NCI-H69 (cell line): ENCODE measurements at regions not wholly inside any gene's neighbourhood (a gene's known extent, or its start where the extent isn't known, plus 50 kb on each side); places are given as distances from the start of the nearest gene placed in this dataset.

Experiments used
- DNase-seq: peaks from one replicate; lab custom pipeline; 2025; lab: John Stamatoyannopoulos, UW

DNA sequence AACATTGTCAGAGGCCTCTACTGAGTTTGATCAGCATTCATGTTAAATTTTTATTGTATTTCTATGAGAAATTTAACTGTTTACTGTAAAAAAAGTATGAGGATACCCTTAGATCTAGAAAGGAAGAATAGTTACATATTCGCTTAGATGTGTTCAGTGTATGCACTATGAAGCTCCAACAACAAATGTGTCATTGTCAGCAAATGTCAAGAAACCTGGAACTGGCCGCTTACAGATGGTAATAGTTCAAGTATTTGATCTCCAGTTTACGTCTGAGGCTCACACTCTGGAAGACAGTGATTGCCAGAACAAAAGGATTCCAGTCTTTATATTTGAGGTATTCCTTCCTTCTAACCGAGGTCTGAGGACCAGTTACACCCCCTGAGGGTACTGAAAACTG lies 921.2 kb upstream of the LRRTM1 start:
- DNase-seq, result no peak

DNA sequence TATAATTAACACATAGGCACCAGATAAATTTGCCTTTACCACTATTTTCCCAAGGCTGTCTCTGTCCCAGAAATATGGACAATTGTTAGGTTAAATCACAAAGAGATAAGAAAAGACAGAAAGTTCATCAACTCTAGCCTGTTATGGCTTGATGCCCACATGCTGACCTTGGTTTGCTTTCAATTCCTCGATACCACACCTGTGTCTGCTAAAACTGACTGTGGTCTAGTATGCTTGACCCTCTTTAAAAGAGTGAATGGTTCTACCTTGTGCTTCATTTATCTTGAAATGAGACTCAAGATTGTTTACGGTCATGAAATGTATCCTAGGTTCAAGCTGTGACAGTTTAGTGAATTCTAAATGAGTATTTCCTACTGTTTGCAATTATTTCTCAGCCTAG lies 909.0 kb upstream of the LRRTM1 start:
- no peak for DNase-seq

DNA sequence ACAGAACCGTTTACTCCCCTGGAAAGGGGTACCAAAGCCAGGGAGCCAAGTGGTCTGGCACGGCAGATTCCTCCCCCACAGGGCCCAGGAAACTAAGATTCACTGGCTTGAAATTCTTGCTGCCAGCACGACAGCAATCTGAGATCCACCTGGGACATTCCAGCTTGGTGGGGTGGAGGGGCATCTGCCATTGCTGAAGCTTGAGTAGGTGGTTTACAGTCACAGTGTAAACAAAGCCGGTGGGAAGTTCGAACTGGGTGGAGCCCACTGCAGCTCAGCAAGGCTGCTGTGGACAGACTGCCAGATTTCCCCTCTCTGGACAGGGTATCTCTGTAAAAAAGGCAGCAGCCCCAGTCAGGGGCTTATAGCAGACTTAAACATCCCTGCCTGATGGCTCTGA lies 901.7 kb upstream of the LRRTM1 start:
- no peak for DNase-seq

DNA sequence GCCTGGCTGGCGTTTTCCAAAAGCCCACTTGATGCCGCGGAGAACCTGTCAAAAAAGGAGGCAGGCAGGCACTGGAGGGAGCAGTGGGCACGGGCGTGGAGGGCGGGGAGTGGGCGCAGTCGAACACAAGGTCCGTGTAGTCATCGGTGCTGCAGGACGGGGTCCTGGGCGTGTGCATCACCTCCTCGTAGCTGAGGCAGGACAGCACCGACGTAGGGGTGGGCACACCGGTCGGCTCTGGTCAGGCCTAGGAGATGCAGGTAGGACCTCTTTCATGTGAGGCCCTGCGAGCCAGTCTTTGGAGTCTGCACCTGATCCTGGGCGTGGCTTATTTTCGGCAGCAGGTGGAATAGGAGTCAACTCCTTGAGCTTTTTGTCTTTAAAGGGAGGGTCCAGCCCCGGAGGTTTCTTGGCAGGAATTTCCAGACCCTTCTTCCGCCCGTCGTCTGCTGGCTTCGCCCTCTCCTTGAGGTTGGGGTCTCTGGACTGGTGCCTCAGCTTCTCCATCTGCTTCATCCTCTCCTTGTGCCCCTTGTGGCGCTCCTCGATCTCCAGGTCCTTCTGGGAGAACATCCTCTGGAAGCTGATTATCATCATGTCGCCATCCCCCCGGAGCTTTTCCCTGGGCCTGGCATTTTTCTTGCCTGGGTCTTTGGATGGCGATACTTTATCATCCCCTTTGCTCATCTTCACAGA lies 892.5 kb upstream of the LRRTM1 start:
- DNase-seq, result no peak

DNA sequence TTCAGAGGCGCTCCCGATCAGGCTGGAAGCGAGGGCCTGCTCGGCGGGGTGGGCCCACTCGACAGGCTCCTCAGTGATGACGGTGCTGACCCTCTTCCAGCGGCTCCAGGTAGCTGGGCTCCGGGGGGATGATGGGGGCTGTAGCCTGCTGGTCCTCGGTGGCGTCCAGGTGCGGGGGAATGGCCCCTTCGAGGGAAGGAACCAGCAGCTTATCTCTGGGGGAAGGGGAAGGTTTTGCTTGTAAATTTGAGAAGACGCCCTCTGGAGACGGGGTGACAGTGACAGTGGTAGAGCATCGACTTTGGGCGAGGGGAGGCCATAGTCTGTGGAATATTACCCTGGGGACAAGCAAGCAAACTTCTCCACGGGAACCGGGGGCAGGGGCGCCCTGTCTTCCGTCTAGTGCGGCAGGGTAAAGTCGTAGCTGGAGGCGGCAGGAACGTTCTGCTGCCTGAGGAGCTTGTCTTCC lies 891.9 kb upstream of the LRRTM1 start:
- no peak for DNase-seq

DNA sequence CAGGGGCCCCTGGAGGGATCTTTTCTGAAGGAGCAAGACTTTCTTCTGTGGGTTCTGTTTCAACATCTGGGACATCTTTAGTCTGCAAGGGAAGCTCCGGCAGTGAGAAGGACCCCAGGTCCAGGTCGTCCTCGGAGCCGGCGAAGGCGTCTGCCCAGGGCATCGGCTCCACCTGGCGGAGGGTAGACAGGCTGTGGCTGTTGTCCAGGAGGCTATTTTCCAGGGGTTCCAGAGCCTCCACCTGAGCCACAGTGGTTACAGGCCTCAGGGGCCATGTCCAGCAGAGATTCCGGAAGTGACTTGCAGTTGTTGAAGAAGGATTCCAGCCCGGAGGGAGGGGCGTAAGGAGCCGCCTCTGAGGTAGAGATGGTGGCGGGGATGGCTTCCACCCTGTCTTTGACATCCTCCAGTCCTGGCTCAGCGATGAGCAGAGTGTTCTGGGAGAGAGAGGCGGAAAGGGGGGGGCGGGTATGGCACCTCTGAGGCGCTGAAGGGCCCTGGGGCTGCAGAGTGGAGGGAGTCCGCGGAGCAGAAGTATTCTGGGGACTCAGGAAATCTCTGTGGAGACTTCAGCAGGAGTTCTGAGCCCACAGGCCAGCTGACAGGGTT lies 891.3 kb upstream of the LRRTM1 start:
- no peak for DNase-seq

DNA sequence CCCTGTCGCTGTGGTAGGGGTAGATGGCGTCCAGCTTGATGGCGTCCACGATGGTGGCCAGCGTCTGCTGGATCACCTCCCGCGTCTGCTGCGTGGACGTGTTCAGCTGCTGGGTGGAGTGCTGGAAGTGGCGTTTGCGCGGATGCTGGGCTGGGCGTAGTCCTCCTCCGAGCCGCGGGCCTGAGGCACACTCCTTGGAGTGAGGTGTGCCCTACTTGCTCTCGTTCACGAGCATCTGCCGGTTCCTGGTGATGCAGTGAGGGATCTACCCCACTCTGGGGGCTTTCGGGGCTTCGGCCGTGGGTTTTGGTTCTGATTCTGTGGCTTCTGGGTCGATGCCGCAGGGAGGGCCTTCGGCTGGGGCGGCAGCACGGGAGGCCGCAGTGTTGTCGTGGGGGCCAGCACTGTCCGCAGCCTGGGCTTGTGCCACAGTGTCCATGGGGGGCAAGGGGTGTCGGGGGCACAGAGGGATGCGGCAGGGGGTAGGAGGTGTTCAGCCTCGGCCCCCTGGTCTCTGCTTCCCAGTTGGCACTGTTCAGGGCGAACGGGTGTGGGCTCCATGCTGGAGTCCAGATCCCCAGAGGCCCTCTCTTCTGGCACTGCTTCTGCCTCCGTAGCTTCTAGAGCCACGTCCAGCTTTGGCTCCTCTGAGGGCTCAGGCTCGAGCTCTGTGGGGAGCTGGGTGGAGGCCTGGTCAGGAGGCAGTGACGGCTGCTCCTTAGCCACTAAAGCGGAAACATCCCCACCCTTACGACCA lies 890.6 kb upstream of the LRRTM1 start:
- DNase-seq, result no peak

DNA sequence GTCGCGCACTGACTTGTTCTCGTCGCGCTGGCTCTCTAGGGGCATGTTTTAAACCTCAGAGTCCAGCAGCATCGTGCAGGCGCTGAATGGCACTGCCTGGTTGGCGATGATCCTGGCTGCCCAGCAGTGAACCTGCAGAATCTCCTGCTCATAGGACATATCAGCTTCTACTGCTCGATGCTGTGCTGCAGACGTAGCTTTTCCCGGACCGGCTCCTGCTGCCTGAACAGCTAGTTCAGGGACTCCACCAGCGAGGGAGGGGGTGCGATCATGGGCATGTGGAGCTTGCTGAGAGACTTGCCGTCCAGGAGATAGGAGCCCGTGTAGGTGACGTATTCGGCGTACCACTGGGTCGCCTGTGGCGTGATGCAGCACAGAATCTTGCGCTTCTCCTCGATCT lies 890.0 kb upstream of the LRRTM1 start:
- no peak for DNase-seq

DNA sequence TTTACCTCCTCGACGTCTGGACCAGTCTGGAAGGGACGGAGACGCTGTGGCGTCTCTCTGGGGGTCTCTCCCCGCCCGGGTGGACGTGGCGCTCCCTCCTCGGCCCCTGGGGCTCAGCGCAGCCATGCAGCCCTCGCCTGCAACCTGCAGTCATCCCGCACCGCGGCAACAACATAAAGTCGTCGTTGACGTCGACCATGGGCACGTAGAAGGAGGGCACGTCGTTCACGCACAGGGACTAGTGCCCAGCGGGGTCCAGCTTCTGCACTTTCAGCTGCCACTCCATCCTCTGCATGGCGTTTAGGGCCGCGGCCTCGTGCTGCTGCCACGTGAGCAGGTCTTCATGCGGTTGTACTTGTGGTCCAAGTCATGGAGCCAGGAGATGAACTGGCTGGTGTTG lies 889.6 kb upstream of the LRRTM1 start:
- DNase-seq, result no peak

DNA sequence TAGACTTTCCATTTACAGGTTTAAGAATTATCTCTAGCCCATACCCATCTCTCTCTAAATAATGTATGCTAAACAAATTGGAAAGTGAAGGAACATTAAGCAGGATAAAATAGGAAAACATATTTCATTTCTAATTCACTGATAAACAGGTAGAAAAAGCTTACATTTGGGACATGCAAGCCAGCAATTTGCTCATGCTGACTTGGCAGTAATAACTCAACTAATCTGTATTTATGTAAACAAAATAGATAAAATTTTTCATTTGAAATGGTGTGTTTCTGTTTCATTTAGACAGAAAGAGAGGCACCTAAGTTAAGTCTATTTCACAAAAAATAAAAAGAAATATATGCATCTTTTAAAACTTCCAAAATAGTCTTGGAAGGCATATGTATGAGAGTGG lies 877.3 kb upstream of the LRRTM1 start:
- DNase-seq, result no peak

DNA sequence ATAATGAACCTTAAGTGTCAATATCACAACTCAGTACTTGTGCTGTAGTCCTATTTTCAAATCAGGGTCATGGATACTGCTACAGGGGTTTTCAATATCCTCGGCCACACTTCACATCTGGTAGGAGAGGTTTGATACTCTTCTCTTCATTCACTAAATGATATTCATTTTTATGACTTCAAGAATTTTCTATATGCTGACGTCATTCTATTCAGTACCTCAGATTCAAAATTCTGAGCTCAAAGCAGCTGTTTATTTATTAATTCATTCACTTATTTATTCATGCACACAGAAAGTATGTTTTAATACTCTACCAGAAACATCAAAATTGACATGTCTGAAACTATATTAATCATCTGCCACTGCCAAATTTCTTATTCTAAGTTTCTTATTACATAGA lies 866.9 kb upstream of the LRRTM1 start:
- no peak for DNase-seq

DNA sequence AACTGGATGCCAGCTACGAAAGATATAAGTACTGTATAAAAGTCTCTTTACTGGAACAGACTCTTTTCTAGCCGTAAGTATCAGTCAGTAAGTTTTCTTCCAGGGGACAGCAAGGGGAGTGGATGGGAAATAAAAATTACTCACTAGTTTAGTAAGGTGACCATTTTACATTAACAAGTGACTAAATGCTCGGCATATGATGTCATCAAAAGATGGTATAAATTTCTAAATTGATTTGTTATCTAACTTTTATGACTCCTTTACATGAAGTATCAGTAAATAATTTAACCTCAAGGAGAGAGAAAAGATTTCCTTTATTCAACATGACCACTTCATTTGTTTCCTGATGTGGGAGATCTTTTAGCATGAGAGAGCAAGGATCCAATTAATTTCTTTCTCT lies 859.0 kb upstream of the LRRTM1 start:
- no peak for DNase-seq

DNA sequence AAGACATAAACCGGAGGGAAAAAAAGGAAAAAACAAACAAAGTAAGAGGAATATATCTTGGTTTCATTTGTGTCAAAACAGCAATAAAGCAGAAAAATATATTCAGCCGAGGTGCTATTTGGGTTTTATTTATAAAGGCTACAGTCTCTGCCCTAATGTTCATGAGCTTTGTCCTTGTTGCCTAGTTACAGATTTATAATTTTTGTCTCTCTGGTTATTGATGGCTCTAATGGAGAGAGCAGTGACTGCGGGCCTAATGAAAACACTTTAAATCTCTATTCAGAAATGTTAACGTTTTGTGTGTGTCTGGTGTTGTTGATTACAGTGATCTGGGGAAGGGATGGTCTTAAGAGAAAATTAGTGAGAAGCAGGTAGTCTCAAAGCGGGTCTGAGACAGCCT lies 854.0 kb upstream of the LRRTM1 start:
- DNase-seq, result no peak

DNA sequence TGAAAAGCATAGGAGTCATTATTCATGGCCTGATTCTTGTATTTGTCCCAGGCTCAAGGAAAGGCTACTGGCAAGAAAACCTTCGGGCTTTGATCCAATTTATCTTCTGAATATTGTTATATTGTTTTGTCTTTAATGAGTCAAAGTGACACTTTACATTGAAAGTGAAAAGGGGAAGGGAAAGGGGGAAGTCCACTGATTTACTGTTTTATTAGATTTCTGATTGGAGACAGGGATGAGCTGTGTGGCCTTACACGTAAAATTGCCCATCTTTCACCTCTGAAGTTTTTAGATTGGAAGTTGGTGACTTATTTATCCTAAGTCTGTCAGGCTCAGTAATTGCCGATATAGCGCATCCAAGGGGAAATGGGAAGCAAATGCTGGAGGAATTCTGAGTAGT lies 843.8 kb upstream of the LRRTM1 start:
- DNase-seq, result no peak

DNA sequence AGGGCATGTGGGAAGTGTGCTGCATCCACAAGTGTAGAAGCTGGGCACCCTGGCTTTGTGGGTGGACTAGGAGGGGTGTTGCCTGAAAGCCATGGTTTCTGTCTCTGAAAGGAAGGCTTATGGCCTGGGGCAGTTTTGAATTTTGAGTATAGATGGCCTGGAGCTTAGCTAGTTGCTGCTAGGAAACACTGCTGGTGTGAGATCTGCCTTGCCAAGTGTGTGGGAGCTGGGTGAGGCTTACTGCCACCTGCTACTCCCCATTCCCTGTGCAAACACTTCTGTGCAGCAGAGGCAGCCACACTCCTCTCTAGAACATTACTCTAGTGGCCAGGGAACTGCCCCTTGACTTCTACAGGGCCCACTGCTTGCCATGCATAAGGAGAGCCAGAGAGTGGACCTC lies 831.7 kb upstream of the LRRTM1 start:
- no peak for DNase-seq

DNA sequence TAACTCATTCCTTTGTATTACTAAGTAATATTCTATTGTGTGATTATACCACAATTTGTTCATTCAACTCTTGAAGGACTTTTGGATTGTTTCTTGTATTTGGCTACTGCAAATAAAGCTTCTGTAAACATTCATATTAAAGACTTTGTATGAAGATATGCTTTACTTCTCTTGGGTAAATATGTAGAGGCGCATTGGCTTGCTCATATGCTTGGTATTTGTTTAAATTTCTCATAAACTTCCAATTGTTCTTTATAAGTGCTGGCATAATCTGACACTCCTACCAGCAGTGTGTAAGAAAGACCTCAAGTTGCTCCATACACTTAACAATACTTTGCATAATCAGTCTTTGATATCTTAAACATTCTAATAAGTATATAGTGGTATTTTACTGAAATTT lies 792.8 kb upstream of the LRRTM1 start:
- no peak for DNase-seq

DNA sequence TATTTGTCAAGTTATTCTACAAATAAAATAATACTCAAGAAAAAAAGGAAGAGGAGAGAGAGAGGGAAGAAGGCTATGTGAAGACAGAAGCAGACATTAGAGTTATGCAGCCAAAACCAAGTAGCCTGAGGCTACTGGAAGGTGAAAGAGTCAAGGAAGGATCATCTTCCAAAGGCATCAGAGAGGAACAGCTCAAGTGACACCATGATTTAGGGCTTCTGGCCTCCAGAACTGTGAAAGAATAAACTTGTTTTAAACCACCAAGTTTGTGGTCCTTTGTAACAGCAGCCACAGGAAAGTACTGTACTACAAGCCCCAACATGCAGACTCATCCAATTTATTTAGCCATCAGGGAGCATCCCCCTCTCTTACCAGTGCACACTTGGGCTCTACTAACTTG lies 788.5 kb upstream of the LRRTM1 start:
- no peak for DNase-seq

DNA sequence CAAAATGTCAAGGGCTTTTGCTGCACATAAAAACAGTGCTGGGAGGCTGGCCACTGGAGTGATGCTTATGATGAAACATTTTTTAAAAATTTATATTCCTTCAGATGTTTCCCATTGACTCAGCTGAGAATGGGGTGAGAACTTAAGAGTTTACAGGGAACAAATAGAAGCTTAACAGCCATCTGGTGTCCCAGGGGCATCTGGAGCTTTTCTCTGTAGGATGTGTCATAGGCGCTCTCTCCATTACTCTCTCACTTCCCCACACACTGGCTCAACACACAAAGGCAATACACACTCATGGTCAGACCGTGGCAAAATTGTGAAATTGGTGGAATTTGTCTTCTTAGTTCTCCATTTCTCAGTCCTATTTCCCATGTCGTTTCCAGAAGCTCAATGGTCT lies 783.1 kb upstream of the LRRTM1 start:
- DNase-seq, result no peak

DNA sequence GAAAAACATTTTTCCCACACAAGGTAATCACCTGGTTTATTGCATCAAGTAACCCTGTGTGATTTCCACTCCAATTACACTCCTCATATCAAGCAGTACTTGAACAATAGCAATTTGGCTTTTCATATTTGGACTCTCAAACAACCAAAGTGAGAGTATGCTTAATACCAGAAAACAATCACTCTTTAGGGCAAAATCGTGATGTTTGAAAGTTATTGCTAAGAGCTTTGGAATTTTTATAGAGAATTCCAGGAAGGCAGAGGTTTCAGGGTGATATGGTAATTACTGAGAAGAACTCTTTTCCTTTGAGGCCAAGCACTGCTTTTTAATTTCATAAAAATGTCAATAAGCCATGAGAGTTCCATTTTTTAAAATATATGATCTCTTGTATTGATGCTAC lies 779.5 kb upstream of the LRRTM1 start:
- DNase-seq, result no peak

DNA sequence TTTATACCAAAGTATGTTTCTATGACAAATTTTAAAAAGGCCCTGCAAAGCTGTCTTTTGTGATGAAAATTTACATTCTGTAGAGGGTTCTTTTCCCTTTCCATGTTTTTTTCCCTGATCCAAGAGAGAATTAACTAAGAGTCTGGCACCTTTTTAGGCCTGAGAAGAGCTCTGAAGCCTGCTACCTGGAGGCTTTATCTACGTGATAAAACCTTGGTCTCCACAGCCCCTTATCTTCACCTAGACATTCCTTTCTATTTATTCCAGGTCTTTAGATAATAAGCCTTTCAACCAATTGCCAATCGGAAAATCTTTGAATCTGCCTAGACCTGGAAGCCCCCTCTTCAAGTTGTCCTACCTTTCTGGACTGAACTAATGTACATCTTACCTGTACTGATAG lies 774.1 kb upstream of the LRRTM1 start:
- DNase-seq, result no peak

DNA sequence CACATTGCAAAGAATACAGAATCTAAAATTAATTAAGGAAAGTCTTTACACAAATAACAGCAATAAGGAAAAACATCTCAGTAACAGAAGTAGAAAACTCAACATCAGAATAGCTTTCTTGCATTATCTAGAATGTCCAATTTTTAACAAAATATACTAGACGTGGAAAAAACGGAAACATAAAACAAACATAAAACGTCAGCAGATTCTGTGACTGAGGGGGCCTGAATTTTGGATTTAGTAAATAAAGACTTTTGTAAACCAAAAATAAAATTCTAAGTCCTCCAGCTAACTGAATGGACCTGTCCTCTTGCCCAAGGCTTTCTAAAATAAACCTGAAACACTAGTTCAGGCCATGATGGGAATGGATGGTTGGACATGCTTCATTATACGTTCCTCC lies 773.5 kb upstream of the LRRTM1 start:
- no peak for DNase-seq

DNA sequence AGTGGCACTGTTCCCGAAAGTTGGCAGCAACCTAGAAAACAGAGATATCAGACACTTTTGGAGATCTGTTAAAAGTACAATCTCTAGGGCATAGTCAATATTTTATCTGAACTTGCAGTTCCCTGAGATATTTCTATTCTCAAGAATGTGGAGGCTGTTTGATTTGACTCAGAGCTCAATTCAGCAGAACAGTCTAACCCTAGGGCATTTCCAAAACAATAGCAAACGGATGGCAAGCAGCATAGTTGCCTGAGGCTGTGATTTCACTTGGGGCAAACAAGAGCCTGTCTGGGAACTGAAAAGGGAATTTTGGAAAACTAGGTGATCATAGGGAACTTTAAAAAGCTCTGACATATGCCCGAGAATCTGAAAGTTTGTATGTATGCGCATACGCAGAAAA lies 772.8 kb upstream of the LRRTM1 start:
- no peak for DNase-seq

DNA sequence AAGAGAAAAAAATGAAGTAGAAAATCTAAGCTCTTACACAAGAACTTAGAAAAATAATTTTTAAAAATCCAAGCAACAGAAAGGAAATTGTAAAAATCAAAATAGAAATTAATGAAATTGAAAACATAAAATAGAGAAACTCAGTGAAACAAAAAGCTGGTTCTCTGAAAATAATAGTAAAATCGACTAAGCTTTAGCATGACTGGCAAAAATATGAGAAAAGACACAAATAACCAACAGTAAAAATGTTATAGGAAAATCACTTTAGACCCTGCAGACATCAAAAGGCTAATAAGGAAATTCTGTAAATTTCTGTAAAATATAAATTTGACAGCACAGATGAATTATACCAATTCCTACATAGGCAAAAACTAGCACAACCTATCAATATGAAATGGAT lies 768.9 kb upstream of the LRRTM1 start:
- no peak for DNase-seq

DNA sequence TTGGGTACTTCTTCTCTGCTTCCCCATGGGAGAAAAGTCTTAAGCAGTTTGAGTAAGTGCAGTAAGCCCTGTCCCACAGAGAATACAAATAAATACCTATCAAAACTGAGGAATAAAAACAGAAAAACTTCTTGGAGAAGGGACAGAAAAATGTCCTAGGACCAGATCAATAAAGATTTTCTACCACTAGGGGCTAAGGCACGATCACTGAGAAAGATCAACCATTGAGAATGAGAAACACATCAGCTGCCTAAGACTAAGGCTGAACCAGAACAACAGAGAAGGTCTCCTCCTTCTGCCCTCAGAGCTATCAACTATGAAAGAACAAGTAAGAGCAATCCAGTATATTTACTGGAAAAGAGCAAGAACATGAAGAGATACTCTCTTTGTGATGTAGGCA lies 763.6 kb upstream of the LRRTM1 start:
- no peak for DNase-seq
